Upper lobe of right lung (tissue), 1 donor: ENCODE measurements at regions not wholly inside any gene's neighbourhood (a gene's known extent, or its start where the extent isn't known, plus 50 kb on each side); places are given as distances from the start of the nearest gene placed in this dataset.
A peak's percentile ranks its signal among the peaks of the same experiment; 100 is the strongest.

ENCODE experiments used
- ATAC-seq: fragments of 200-7000 bp; cut with Tn5 transposase; one replicate; pipeline ENCODE4 v1.9.1; 2020; ENCODE audit warnings: mild to moderate bottlenecking, moderate library complexity
- DNase-seq: peaks from one replicate; pipeline ENCODE4 v3.0.0-alpha.2; 2020
- H3K27ac ChIP-seq: fragments of 200-600 bp; one replicate; pipeline ENCODE4 v1.8.0; 2022
- H3K27me3 ChIP-seq: fragments of 200-600 bp; one replicate; pipeline ENCODE4 v1.8.0; 2022; ENCODE audit warnings: mild to moderate bottlenecking
- H3K36me3 ChIP-seq: fragments of 200-600 bp; one replicate; pipeline ENCODE4 v1.8.0; 2022
- H3K4me1 ChIP-seq: fragments of 200-600 bp; one replicate; pipeline ENCODE4 v1.8.0; 2022
- H3K4me3 ChIP-seq: fragments of 200-600 bp; one replicate; pipeline ENCODE4 v1.8.0; 2022; ENCODE audit warnings: mild to moderate bottlenecking
- H3K9me3 ChIP-seq: fragments of 200-600 bp; one replicate; pipeline ENCODE4 v1.8.0; 2022
- intact Hi-C: fragments of 100-400 bp; cut with DNase I; formaldehyde crosslinking; loops from one replicate; pipeline ENCODE4 v1.11.0; 2022
- TF ChIP-seq, protein P1 (sequence below): fragments of 200-600 bp; IDR thresholded peaks from one replicate; pipeline ENCODE4 v1.8.0; 2022; ENCODE audit warnings: antibody characterized with exemption
- donor health status: DM: no; HTN: yes; CAD: no; lungs with severe emphysema.

GRCh38 chr10:107502229-107502985, 337.9 kb upstream of the SORCS1 start:
- Histone ChIP-seq H3K4me1 (no peaks in the 10 kb centered on the region), H3K27me3 (no peaks in the 10 kb centered on the region), H3K27ac (no peak overlapping the region), H3K4me3 (no peak overlapping the region), H3K9me3 (no peaks in the 10 kb centered on the region), H3K36me3 (no peaks in the 10 kb centered on the region)
- intact Hi-C loops, result no loop called here
- TF ChIP-seq, protein P1, sequence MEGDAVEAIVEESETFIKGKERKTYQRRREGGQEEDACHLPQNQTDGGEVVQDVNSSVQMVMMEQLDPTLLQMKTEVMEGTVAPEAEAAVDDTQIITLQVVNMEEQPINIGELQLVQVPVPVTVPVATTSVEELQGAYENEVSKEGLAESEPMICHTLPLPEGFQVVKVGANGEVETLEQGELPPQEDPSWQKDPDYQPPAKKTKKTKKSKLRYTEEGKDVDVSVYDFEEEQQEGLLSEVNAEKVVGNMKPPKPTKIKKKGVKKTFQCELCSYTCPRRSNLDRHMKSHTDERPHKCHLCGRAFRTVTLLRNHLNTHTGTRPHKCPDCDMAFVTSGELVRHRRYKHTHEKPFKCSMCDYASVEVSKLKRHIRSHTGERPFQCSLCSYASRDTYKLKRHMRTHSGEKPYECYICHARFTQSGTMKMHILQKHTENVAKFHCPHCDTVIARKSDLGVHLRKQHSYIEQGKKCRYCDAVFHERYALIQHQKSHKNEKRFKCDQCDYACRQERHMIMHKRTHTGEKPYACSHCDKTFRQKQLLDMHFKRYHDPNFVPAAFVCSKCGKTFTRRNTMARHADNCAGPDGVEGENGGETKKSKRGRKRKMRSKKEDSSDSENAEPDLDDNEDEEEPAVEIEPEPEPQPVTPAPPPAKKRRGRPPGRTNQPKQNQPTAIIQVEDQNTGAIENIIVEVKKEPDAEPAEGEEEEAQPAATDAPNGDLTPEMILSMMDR, result no peak
- ATAC-seq (no peak), DNase-seq (no peak)

DNA sequence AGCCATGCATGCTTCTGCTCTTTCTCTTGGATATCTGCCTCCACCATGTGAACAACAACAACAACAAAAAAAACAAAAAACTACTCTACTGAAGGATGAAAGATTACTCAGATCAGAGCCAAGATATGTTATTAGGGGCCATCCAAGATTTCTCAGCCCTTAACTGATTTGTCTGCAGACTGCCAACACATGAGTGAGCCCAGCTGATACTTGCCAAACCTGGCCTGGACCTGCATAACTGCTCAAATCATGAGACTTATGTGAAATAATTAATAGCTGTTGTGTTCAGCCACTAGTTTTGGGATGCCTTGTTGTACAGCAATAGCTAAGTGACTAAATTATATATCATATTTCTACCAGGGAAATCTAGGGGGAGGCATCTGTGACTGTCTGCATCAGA, 334.5 kb upstream of the SORCS1 start:
- no peaks in the 10 kb centered on the region for H3K4me1 ChIP-seq
- TF ChIP-seq, protein P1, result no peak
- no peak for ATAC-seq
- no peaks in the 10 kb centered on the region for H3K9me3 ChIP-seq
- H3K4me3 ChIP-seq, result no peak overlapping the region
- H3K27ac ChIP-seq, result no peak overlapping the region
- no peak for DNase-seq
- intact Hi-C loops, result no loop called here
- no peaks in the 10 kb centered on the region for H3K27me3 ChIP-seq
- H3K36me3 ChIP-seq, result no peaks in the 10 kb centered on the region

DNA sequence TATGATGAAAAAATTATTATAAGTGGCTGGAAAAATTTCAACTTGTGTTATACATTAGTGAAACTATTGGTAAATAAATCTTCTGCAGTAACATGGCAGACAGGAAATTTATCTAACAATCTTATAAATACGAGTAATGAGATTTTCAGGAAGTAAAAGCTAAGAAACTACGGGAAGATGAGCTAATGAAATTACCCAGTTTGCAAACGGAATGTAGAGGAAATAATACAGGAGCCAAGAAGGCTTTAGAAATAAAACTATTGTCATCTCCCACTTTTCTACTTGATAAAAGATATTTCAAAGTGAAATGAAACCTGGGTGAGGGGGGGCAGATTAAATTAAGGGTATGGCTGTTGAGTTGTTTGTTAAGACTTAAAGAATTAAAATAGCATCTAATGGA, 332.5 kb upstream of the SORCS1 start:
- H3K9me3 ChIP-seq, result no peaks in the 10 kb centered on the region
- H3K36me3 ChIP-seq, result no peaks in the 10 kb centered on the region
- H3K27me3 ChIP-seq, result no peaks in the 10 kb centered on the region
- H3K4me3 ChIP-seq, result no peak overlapping the region
- TF ChIP-seq, protein P1, result no peak
- ATAC-seq (no peak), DNase-seq (no peak)
- H3K27ac ChIP-seq, result no peak overlapping the region
- H3K4me1 ChIP-seq, result no peaks in the 10 kb centered on the region
- intact Hi-C loops, result no loop called here

DNA sequence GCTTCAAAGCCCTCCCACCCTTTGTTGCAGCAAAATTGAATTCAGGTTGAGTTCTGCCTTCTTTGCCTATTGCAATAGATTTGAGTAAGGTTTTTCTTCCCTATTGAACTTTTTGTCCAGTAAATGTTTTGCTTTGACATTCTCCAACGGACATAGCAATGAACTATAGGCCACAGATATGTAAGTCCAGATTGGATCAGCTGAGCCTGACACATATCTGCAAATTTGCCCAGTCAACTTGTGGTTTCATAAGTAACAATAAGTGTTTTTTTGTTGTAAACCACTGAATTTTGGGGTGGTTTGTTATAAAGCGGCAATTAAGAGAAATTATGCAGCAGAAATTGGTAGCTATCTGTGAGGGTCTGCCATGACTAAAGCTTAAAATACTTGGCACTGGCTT, 332.1 kb upstream of the SORCS1 start:
- Histone ChIP-seq H3K36me3 (no peaks in the 10 kb centered on the region), H3K27me3 (no peaks in the 10 kb centered on the region), H3K9me3 (no peaks in the 10 kb centered on the region), H3K4me3 (no peak overlapping the region), H3K4me1 (no peaks in the 10 kb centered on the region), H3K27ac (no peak overlapping the region)
- DNase-seq (no peak), ATAC-seq (no peak)
- TF ChIP-seq, protein P1, result no peak
- intact Hi-C loops, result no loop called here

GRCh38 chr10:107492389-107492788, 327.9 kb upstream of the SORCS1 start:
- intact Hi-C loops, result no loop called here
- no peak overlapping the region for H3K4me3 ChIP-seq
- peak; percentile 36 for ATAC-seq
- TF ChIP-seq, protein P1, result no peak
- DNase-seq, result no peak
- H3K27ac ChIP-seq, result no peak overlapping the region
- no peaks in the 10 kb centered on the region for H3K27me3 ChIP-seq
- no peaks in the 10 kb centered on the region for H3K9me3 ChIP-seq
- no peaks in the 10 kb centered on the region for H3K4me1 ChIP-seq
- H3K36me3 ChIP-seq, result no peaks in the 10 kb centered on the region

DNA sequence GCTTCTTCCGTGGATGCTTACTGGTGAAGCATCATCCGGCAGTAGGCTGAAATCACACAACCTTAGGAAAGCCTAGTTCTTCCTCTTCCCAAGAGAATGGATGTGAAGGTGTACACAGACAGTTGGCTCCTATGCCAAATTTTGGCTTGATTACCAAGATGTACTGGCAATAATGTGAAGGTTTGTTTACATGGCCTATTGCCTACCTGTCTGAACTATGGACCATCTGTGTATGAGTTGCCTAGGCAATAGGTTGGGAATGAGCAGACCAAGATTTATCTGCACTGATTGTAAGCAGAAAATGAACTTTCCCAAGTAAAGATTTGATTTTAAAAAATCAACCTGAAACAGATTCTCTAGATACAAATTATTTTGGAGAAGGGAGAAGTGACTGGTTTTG, 325.9 kb upstream of the SORCS1 start:
- Histone ChIP-seq H3K27ac (no peak overlapping the region), H3K4me3 (no peak overlapping the region), H3K4me1 (no peaks in the 10 kb centered on the region), H3K27me3 (no peaks in the 10 kb centered on the region), H3K9me3 (no peaks in the 10 kb centered on the region), H3K36me3 (no peaks in the 10 kb centered on the region)
- TF ChIP-seq, protein P1, result no peak
- intact Hi-C loops, result no loop called here
- DNase-seq (no peak), ATAC-seq (no peak)
